CD4-positive, alpha-beta memory T cell (primary cell): ENCODE measurements at regions not wholly inside any gene's neighbourhood (a gene's known extent, or its start where the extent isn't known, plus 50 kb on each side); places are given as distances from the start of the nearest gene placed in this dataset.
"Not testable (repeated sequence)": the region's sequence is repeated elsewhere in the genome, so short reads cannot be mapped to it uniquely, and the experiment has no call there.

Experiments used
- CTCF ChIA-PET: fragments of 350-600 bp; sonication (Branson Sonifier 250); formaldehyde crosslinking; loops from one replicate; lab custom pipeline; 2021; ENCODE audit warnings: inconsistent platforms; ENCODE audit not compliant: partially characterized antibody; lab: Charles Lee
- POLR2A ChIA-PET: fragments of 350-600 bp; sonication (Branson Sonifier 250); formaldehyde crosslinking; loops from one replicate; lab custom pipeline; 2021; ENCODE audit not compliant: partially characterized antibody; lab: Charles Lee
- DNase-seq, 5 donors: peaks; one replicate each; pipeline versions ENCODE4 v3.0.0 to v3.0.0-alpha.2; 2020 to 2022; ENCODE audit warnings: mixed read lengths in 1 of 5
- H3K27ac ChIP-seq: one replicate; pipeline ENCODE4 v1.7.0; 2013; ENCODE audit warnings: low read depth, low read length
- H3K27me3 ChIP-seq: 2 replicates; pipeline ENCODE4 v1.7.0; 2013; ENCODE audit warnings: mild to moderate bottlenecking, low read length, moderate library complexity; ENCODE audit not compliant: insufficient read depth
- H3K36me3 ChIP-seq: 2 replicates; pipeline ENCODE4 v1.7.0; 2013; ENCODE audit warnings: mild to moderate bottlenecking, low read length, moderate library complexity; ENCODE audit not compliant: insufficient read depth
- H3K4me1 ChIP-seq: 2 replicates; pipeline ENCODE4 v1.7.0; 2013; ENCODE audit warnings: mild to moderate bottlenecking, low read length, moderate library complexity; ENCODE audit not compliant: insufficient read depth
- H3K4me3 ChIP-seq, 2 donors: one replicate each; pipeline ENCODE4 v1.7.0; 2013; ENCODE audit warnings: low read length in 2 of 2, mild to moderate bottlenecking in 1 of 2
- H3K9me3 ChIP-seq, 2 donors: one replicate each; pipeline ENCODE4 v1.7.0; 2013; ENCODE audit warnings: low read length in 2 of 2, control low read depth in 1 of 2; ENCODE audit not compliant: control insufficient read depth in 1 of 2
- H3K27ac Mint-ChIP-seq, 7 donors: one replicate each; pipeline ENCODE4 v1.8.0; 2020 to 2021; ENCODE audit warnings: mixed read lengths in 7 of 7, mild to moderate bottlenecking in 6 of 7, inconsistent platforms in 3 of 7, moderate library complexity in 3 of 7
- H3K27me3 Mint-ChIP-seq, 2 donors: one replicate each; pipeline ENCODE4 v1.8.0; 2020 to 2021; ENCODE audit warnings: mixed read lengths in 2 of 2
- H3K36me3 Mint-ChIP-seq, 2 donors: one replicate each; pipeline ENCODE4 v1.8.0; 2020 to 2021; ENCODE audit warnings: mixed read lengths in 2 of 2, inconsistent platforms in 1 of 2, mild to moderate bottlenecking in 1 of 2
- H3K4me1 Mint-ChIP-seq, 4 donors: one replicate each; pipeline ENCODE4 v1.8.0; 2020 to 2021; ENCODE audit warnings: mixed read lengths in 4 of 4, mild to moderate bottlenecking in 1 of 4
- H3K4me3 Mint-ChIP-seq, 8 donors: one replicate each; pipeline ENCODE4 v1.8.0; 2020 to 2021; ENCODE audit warnings: mixed read lengths in 8 of 8, mild to moderate bottlenecking in 7 of 8, moderate library complexity in 6 of 8, inconsistent platforms in 3 of 8
- H3K9me3 Mint-ChIP-seq, 8 donors: one replicate each; pipeline ENCODE4 v1.8.0; 2020 to 2021; ENCODE audit warnings: mixed read lengths in 8 of 8, mild to moderate bottlenecking in 5 of 8, inconsistent platforms in 3 of 8, moderate library complexity in 1 of 8
- intact Hi-C: fragments of 100-400 bp; cut with micrococcal nuclease; formaldehyde crosslinking; loops from one replicate; pipeline ENCODE4 v1.15.1; 2023

GRCh38 chr10:22111705-22112104 lies 106.1 kb downstream of the EBLN1 start:
- H3K4me3 ChIP-seq, result no peak overlapping the region
- Mint-ChIP-seq H3K36me3 (no peaks in the 10 kb centered on the region), H3K4me1 (no peaks in the 10 kb centered on the region), H3K27me3 (peaks cover 9 to 14% of the 10 kb centered on the region in 2 donors), H3K27ac (no peak overlapping the region), H3K9me3 (peaks cover 0 to 2% (median 0%) of the 10 kb centered on the region in 8 donors), H3K4me3 (no peak overlapping the region)
- DNase-seq, result no peak
- intact Hi-C loops, result no loop called here
- ChIA-PET CTCF (no interaction called here), POLR2A (no interaction called here)
- H3K27me3 ChIP-seq, result no peaks in the 10 kb centered on the region
- no peaks in the 10 kb centered on the region for H3K4me1 ChIP-seq
- no peaks in the 10 kb centered on the region for H3K9me3 ChIP-seq
- H3K36me3 ChIP-seq, result no peaks in the 10 kb centered on the region
- no peak overlapping the region for H3K27ac ChIP-seq

DNA sequence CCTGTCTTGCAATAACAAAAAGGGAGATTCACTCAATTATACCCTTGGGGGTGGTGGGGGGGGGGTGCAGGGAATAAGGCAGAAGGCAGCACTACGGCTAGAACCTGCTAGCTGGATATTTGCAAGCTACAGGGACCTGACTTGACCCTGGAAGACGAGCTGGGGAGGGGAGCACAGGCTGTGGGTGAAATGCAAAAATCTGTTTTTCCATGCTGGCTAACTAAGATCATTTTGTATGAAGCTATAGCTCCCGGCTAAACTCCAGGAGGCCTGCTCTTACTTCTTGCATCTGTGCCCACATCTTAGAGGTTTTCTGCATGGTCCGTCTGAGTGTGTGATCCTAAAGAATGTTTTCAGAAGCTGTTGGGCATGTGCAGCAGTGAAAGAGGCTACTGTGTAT lies 106.6 kb downstream of the EBLN1 start:
- Mint-ChIP-seq H3K27me3 (peaks cover 8 to 12% of the 10 kb centered on the region in 2 donors), H3K36me3 (no peaks in the 10 kb centered on the region), H3K4me3 (no peak overlapping the region), H3K4me1 (no peaks in the 10 kb centered on the region), H3K9me3 (peaks cover 0 to 2% (median 0%) of the 10 kb centered on the region in 8 donors), H3K27ac (no peak overlapping the region)
- no peak overlapping the region for H3K4me3 ChIP-seq
- no peak for DNase-seq
- ChIA-PET CTCF (no interaction called here), POLR2A (no interaction called here)
- no peaks in the 10 kb centered on the region for H3K36me3 ChIP-seq
- no peaks in the 10 kb centered on the region for H3K27me3 ChIP-seq
- H3K27ac ChIP-seq, result no peak overlapping the region
- H3K9me3 ChIP-seq, result no peaks in the 10 kb centered on the region
- intact Hi-C loops, result no loop called here
- H3K4me1 ChIP-seq, result no peaks in the 10 kb centered on the region

GRCh38 chr10:22110761-22111160 lies 107.1 kb downstream of the EBLN1 start:
- no peak for DNase-seq
- peaks cover 8 to 12% of the 10 kb centered on the region in 2 donors for H3K27me3 Mint-ChIP-seq
- POLR2A ChIA-PET, result no interaction called here

DNA sequence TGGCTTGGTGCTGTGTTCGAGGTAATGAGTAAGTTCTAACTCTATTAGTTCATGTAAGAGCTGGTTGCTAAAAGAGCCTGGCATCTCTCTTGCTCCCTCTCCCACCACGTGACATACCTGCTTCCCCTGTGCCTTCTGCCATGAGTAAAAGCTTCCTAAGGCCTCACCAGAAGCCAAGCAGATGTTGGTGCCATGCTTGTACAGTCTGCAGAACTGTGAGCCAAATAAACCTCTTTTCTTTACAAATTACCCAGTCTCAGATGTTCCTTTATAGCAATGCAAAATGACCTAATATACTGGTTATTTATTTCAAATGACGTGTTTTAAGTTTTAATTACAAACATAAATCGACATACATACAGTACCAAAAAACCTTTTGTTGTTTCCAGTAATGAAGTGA lies 101.7 kb upstream of the DNAJC1 start:
- no peak for DNase-seq
- no peak overlapping the region for H3K4me3 ChIP-seq
- H3K4me1 Mint-ChIP-seq, result no peaks in the 10 kb centered on the region
- H3K27ac Mint-ChIP-seq, result no peak overlapping the region
- no peaks in the 10 kb centered on the region for H3K9me3 ChIP-seq
- POLR2A ChIA-PET, result no interaction called here
- no peaks in the 10 kb centered on the region for H3K4me1 ChIP-seq
- no peaks in the 10 kb centered on the region for H3K36me3 Mint-ChIP-seq
- no peak overlapping the region for H3K27ac ChIP-seq
- H3K27me3 Mint-ChIP-seq, result no peaks in the 10 kb centered on the region
- intact Hi-C loops, result no loop called here
- CTCF ChIA-PET, result interaction anchor here (0.6 kb wide), 1 partner anchor 270 kb away, joined by 3 read pairs; no protein-coding TSS in a partner anchor
- H3K9me3 Mint-ChIP-seq, result no peaks in the 10 kb centered on the region
- no peaks in the 10 kb centered on the region for H3K27me3 ChIP-seq
- no peak overlapping the region for H3K4me3 Mint-ChIP-seq
- no peaks in the 10 kb centered on the region for H3K36me3 ChIP-seq

More at GRCh38 chr10:22110761-22111160, 107.1 kb downstream of the EBLN1 start:
- Histone ChIP-seq H3K4me3 (no peak overlapping the region), H3K4me1 (no peaks in the 10 kb centered on the region), H3K27me3 (no peaks in the 10 kb centered on the region), H3K27ac (no peak overlapping the region), H3K36me3 (no peaks in the 10 kb centered on the region), H3K9me3 (no peaks in the 10 kb centered on the region)
- H3K27ac Mint-ChIP-seq, result no peak overlapping the region
- no peak overlapping the region for H3K4me3 Mint-ChIP-seq
- H3K9me3 Mint-ChIP-seq, result peaks cover 0 to 2% (median 0%) of the 10 kb centered on the region in 8 donors
- no peaks in the 10 kb centered on the region for H3K4me1 Mint-ChIP-seq
- no peaks in the 10 kb centered on the region for H3K36me3 Mint-ChIP-seq
- CTCF ChIA-PET, result no interaction called here
- intact Hi-C loops, result no loop called here

- Mint-ChIP-seq H3K27ac (peak overlapping the region in 1 of 7 donors; percentile 6), H3K27me3 (no peaks in the 10 kb centered on the region), H3K9me3 (peaks cover 0 to 5% (median 0%) of the 10 kb centered on the region in 8 donors), H3K4me1 (no peaks in the 10 kb centered on the region), H3K4me3 (no peak overlapping the region), H3K36me3 (no peaks in the 10 kb centered on the region)
- no peaks in the 10 kb centered on the region for H3K4me1 ChIP-seq
- H3K27me3 ChIP-seq, result no peaks in the 10 kb centered on the region
- ChIA-PET CTCF (interaction anchor here (0.7 to 3.1 kb wide), 7 partner anchors 15 to 886 kb away, joined by 3 to 9 read pairs (median 3); no protein-coding TSS in a partner anchor), POLR2A (no interaction called here)
- H3K4me3 ChIP-seq, result no peak overlapping the region
- no peaks in the 10 kb centered on the region for H3K9me3 ChIP-seq
- no peaks in the 10 kb centered on the region for H3K36me3 ChIP-seq
- no peak overlapping the region for H3K27ac ChIP-seq
- intact Hi-C loops, result no loop called here
- peak in 3 of 5 donors; percentile 5 to 10 (median 8) for DNase-seq
Measured at GRCh38 chr10:22103701-22104470, 100.4 kb upstream of the DNAJC1 start.

GRCh38 chr10:22097696-22098095 lies 94.2 kb upstream of the DNAJC1 start:
- intact Hi-C loops, result no loop called here
- H3K4me3 ChIP-seq, result no peak overlapping the region
- H3K9me3 ChIP-seq, result no peaks in the 10 kb centered on the region
- no peaks in the 10 kb centered on the region for H3K27me3 ChIP-seq
- no peak overlapping the region for H3K27ac ChIP-seq
- Mint-ChIP-seq H3K9me3 (peaks cover 0 to 7% (median 0%) of the 10 kb centered on the region in 8 donors), H3K27ac (no peak overlapping the region), H3K4me3 (no peak overlapping the region), H3K27me3 (peaks cover 0 to 2% of the 10 kb centered on the region in 2 donors), H3K36me3 (no peaks in the 10 kb centered on the region), H3K4me1 (no peaks in the 10 kb centered on the region)
- no peaks in the 10 kb centered on the region for H3K36me3 ChIP-seq
- POLR2A ChIA-PET, result no interaction called here
- CTCF ChIA-PET, result no interaction called here
- DNase-seq, result no peak
- no peaks in the 10 kb centered on the region for H3K4me1 ChIP-seq

- DNase-seq, H3K36me3 Mint-ChIP-seq, H3K36me3 ChIP-seq, intact Hi-C loops, H3K27ac ChIP-seq, H3K4me1 Mint-ChIP-seq, H3K9me3 Mint-ChIP-seq, H3K27ac Mint-ChIP-seq, H3K9me3 ChIP-seq, H3K4me3 ChIP-seq, POLR2A ChIA-PET, H3K4me1 ChIP-seq, H3K4me3 Mint-ChIP-seq, H3K27me3 ChIP-seq: not testable (repeated sequence)
- CTCF ChIA-PET, result interaction anchor here (1.1 kb wide), 1 partner anchor 27 kb away, joined by 3 read pairs; no protein-coding TSS in a partner anchor
- H3K27me3 Mint-ChIP-seq, result peaks cover 11 to 12% of the 10 kb centered on the region in 2 donors
Measured at GRCh38 chr10:22091260-22091659, 87.7 kb upstream of the DNAJC1 start.
